ENCODE measurements at regions not wholly inside any gene's neighbourhood (a gene's known extent, or its start where the extent isn't known, plus 50 kb on each side); places are given as distances from the start of the nearest gene placed in this dataset.

- DNase-seq (ENCODE audit: extremely low spot score, unreplicated experiment), result no peak
- Mint-ChIP-seq H3K27me3 (no peaks in the 10 kb centered on the region), H3K9me3 (no peaks in the 10 kb centered on the region), H3K36me3 (peaks cover 5% of the 10 kb centered on the region), H3K27ac (peak overlapping the region; percentile 84), H3K4me1 (ENCODE audit: unreplicated experiment) (peaks cover 19% of the 10 kb centered on the region), H3K4me3 (no peak overlapping the region)
- TF ChIP-seq CTCF (conservative IDR thresholded peaks at IDR 0.05), result no peak
Measured at GRCh38 chr13:73675821-73676220, 458.4 kb downstream of the KLF12 start.

GRCh38 chr13:73674570-73674969 is 459.6 kb downstream of the KLF12 start:
- Mint-ChIP-seq H3K4me1 (ENCODE audit: unreplicated experiment) (peaks cover 19% of the 10 kb centered on the region), H3K27me3 (no peaks in the 10 kb centered on the region), H3K27ac (no peak overlapping the region), H3K4me3 (no peak overlapping the region), H3K36me3 (peaks cover 5% of the 10 kb centered on the region), H3K9me3 (peaks cover 2% of the 10 kb centered on the region)
- no peak for DNase-seq (ENCODE audit: extremely low spot score, unreplicated experiment)
- no peak for TF ChIP-seq CTCF (conservative IDR thresholded peaks at IDR 0.05)

- TF ChIP-seq CTCF (conservative IDR thresholded peaks at IDR 0.05), result no peak
- H3K4me3 Mint-ChIP-seq, result no peak overlapping the region
- H3K36me3 Mint-ChIP-seq, result peaks cover 5% of the 10 kb centered on the region
- peaks cover 8% of the 10 kb centered on the region for H3K9me3 Mint-ChIP-seq
- DNase-seq (ENCODE audit: extremely low spot score, unreplicated experiment), result no peak
- peak overlapping the region; percentile 8 for H3K27ac Mint-ChIP-seq
- peaks cover 19% of the 10 kb centered on the region for H3K4me1 Mint-ChIP-seq (ENCODE audit: unreplicated experiment)
- no peaks in the 10 kb centered on the region for H3K27me3 Mint-ChIP-seq
Measured at GRCh38 chr13:73673931-73674330, 460.3 kb downstream of the KLF12 start.

GRCh38 chr13:73672492-73672891 is 461.7 kb downstream of the KLF12 start:
- no peak overlapping the region for H3K4me3 Mint-ChIP-seq

GRCh38 chr13:73671732-73672131 is 462.5 kb downstream of the KLF12 start:
- TF ChIP-seq CTCF (conservative IDR thresholded peaks at IDR 0.05), result no peak
- no peak overlapping the region for H3K4me3 Mint-ChIP-seq
- no peaks in the 10 kb centered on the region for H3K36me3 Mint-ChIP-seq
- H3K9me3 Mint-ChIP-seq, result peaks cover 8% of the 10 kb centered on the region
- DNase-seq (ENCODE audit: extremely low spot score, unreplicated experiment), result no peak
- H3K27ac Mint-ChIP-seq, result no peak overlapping the region
- peaks cover 8% of the 10 kb centered on the region for H3K4me1 Mint-ChIP-seq (ENCODE audit: unreplicated experiment)
- no peaks in the 10 kb centered on the region for H3K27me3 Mint-ChIP-seq

More at GRCh38 chr13:73672492-73672891, 461.7 kb downstream of the KLF12 start:
- H3K27ac Mint-ChIP-seq, result peak overlapping the region; percentile 40
- H3K36me3 Mint-ChIP-seq, result peaks cover 5% of the 10 kb centered on the region
- peaks cover 8% of the 10 kb centered on the region for H3K9me3 Mint-ChIP-seq
- DNase-seq (ENCODE audit: extremely low spot score, unreplicated experiment), result no peak
- no peaks in the 10 kb centered on the region for H3K27me3 Mint-ChIP-seq
- TF ChIP-seq CTCF (conservative IDR thresholded peaks at IDR 0.05), result no peak
- H3K4me1 Mint-ChIP-seq (ENCODE audit: unreplicated experiment), result peaks cover 15% of the 10 kb centered on the region

GRCh38 chr13:73671011-73671410 is 463.2 kb downstream of the KLF12 start:
- H3K27ac Mint-ChIP-seq, result no peak overlapping the region
- peaks cover under 1% of the 10 kb centered on the region for H3K4me1 Mint-ChIP-seq (ENCODE audit: unreplicated experiment)
- H3K36me3 Mint-ChIP-seq, result no peaks in the 10 kb centered on the region
- no peak for TF ChIP-seq CTCF (conservative IDR thresholded peaks at IDR 0.05)
- no peaks in the 10 kb centered on the region for H3K27me3 Mint-ChIP-seq
- no peak overlapping the region for H3K4me3 Mint-ChIP-seq
- peaks cover 8% of the 10 kb centered on the region for H3K9me3 Mint-ChIP-seq
- no peak for DNase-seq (ENCODE audit: extremely low spot score, unreplicated experiment)

All from type B pancreatic cell (in vitro differentiated cells).